Mucosa of descending colon (tissue), 3 donors: ENCODE measurements at regions not wholly inside any gene's neighbourhood (a gene's known extent, or its start where the extent isn't known, plus 50 kb on each side); places are given as distances from the start of the nearest gene placed in this dataset.
A peak's percentile ranks its signal among the peaks of the same experiment; 100 is the strongest.

Experiments used
- ATAC-seq: fragments of 200-7000 bp; cut with Tn5 transposase; one replicate; pipeline ENCODE4 v1.9.1; 2020; ENCODE audit warnings: mild to moderate bottlenecking, moderate library complexity
- DNase-seq, 3 donors: peaks; one replicate each; pipeline ENCODE4 v3.0.0-alpha.2; 2020
- H3K36me3 ChIP-seq: fragments of 200-600 bp; one replicate; pipeline ENCODE4 v1.8.0; 2021; ENCODE audit warnings: low read depth, mild to moderate bottlenecking
- H3K4me1 ChIP-seq: fragments of 200-600 bp; one replicate; pipeline ENCODE4 v1.8.0; 2021; ENCODE audit warnings: low read depth, mild to moderate bottlenecking
- H3K4me3 ChIP-seq: fragments of 200-600 bp; one replicate; pipeline ENCODE4 v1.8.0; 2021; ENCODE audit warnings: mild to moderate bottlenecking
- H3K9me3 ChIP-seq: fragments of 200-600 bp; one replicate; pipeline ENCODE4 v1.8.0; 2021; ENCODE audit warnings: mild to moderate bottlenecking
- intact Hi-C, 2 donors: fragments of 100-400 bp; cut with DNase I in 1 of 2; cut with micrococcal nuclease in 1 of 2; formaldehyde crosslinking; loops; one replicate each; pipeline versions ENCODE4 v1.11.0 to v1.11.1; 2022; cut with DNase I, micrococcal nuclease
- TF ChIP-seq, protein P1 (sequence below): fragments of 200-600 bp; IDR thresholded peaks from one replicate; pipeline ENCODE4 v1.8.0; 2022; ENCODE audit warnings: antibody characterized with exemption, mild to moderate bottlenecking
- donor health status: DM: no; HTN: no; CAD: no; lungs with moderate emphysema.
- donor health status: DM: no; HTN: no; CAD: no.
- donor health status: DM: no; HTN: yes; CAD: no.

- H3K4me1 ChIP-seq, result peaks cover 4% of the 10 kb centered on the region
- ATAC-seq, result peak; percentile 67
- no peak overlapping the region for H3K4me3 ChIP-seq
- TF ChIP-seq, protein P1, sequence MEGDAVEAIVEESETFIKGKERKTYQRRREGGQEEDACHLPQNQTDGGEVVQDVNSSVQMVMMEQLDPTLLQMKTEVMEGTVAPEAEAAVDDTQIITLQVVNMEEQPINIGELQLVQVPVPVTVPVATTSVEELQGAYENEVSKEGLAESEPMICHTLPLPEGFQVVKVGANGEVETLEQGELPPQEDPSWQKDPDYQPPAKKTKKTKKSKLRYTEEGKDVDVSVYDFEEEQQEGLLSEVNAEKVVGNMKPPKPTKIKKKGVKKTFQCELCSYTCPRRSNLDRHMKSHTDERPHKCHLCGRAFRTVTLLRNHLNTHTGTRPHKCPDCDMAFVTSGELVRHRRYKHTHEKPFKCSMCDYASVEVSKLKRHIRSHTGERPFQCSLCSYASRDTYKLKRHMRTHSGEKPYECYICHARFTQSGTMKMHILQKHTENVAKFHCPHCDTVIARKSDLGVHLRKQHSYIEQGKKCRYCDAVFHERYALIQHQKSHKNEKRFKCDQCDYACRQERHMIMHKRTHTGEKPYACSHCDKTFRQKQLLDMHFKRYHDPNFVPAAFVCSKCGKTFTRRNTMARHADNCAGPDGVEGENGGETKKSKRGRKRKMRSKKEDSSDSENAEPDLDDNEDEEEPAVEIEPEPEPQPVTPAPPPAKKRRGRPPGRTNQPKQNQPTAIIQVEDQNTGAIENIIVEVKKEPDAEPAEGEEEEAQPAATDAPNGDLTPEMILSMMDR, result no peak
- DNase-seq, result no peak
- intact Hi-C loops, result loop anchor here (5.0 kb wide), 1 partner anchor 1003 kb away; no protein-coding TSS in a partner anchor
- H3K9me3 ChIP-seq, result no peaks in the 10 kb centered on the region
- no peaks in the 10 kb centered on the region for H3K36me3 ChIP-seq
Observed at GRCh38 chr5:67248703-67249589, 52.3 kb upstream of the CD180 start.

DNA sequence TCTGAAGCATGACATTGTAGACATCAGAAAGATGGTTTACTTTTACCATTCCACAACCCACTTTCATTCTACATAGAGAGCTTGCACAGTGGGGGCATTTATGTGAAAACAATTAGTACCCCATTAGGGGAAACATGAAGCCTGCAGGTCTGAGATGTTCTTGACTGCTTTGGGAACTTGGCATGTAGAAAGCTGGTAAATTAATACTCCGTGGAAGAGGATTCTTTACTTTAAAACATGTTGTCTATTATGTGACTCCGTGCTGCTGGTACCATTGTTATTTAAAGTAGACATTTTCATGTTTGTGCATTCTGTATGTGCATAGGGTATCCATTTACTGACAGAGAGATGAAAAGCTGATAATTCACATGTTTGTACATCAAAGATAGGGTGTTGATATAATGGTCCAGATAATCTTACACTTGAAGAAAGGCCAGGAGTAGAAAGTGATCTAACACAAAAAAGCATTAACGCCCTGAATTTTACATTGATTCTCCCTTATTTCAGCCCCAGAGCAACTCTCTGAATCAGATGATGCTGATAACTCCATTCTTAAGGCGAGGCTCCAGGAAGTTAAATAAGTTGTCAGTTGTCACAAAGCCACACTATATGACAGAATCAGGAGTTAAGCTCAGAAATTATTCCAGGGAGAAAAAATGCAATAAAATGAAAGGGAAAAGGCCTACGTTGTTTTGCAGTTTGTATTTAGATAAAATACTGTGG lies 50.1 kb upstream of the CD180 start:
- ATAC-seq, result no peak
- Histone ChIP-seq H3K4me3 (no peak overlapping the region), H3K9me3 (no peaks in the 10 kb centered on the region), H3K36me3 (no peaks in the 10 kb centered on the region), H3K4me1 (peaks cover 4% of the 10 kb centered on the region)
- TF ChIP-seq, protein P1, result no peak
- intact Hi-C loops, result loop anchor here (5.0 kb wide), 1 partner anchor 1006 kb away; no protein-coding TSS in a partner anchor
- DNase-seq, result no peak
